ENCODE measurements at regions not wholly inside any gene's neighbourhood (a gene's known extent, or its start where the extent isn't known, plus 50 kb on each side); places are given as distances from the start of the nearest gene placed in this dataset.

DNA sequence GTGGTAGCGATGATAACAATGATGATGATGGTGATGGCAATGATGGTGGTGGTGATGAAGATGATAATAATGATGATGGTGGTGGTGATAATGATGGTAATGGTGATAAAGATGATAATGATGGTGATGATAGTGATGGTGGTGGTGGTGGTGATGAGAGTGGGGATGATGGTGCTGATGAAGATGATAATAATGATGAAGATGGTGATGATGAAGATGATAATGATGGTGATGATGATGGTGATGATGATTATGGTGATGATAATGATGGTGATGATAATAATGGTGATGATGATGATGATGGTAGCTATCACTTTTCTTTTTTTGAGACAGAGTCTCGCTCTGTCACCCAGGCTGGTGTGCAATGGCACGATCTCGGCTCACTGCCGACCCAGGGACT lies 144.5 kb upstream of the PCBD1 start:
- POLR2A ChIA-PET = no interaction called here
- no peaks in the 10 kb centered on the region for H3K4me1 Mint-ChIP-seq (ENCODE audit: low read depth)
- H3K27me3 Mint-ChIP-seq = no peaks in the 10 kb centered on the region

DNA sequence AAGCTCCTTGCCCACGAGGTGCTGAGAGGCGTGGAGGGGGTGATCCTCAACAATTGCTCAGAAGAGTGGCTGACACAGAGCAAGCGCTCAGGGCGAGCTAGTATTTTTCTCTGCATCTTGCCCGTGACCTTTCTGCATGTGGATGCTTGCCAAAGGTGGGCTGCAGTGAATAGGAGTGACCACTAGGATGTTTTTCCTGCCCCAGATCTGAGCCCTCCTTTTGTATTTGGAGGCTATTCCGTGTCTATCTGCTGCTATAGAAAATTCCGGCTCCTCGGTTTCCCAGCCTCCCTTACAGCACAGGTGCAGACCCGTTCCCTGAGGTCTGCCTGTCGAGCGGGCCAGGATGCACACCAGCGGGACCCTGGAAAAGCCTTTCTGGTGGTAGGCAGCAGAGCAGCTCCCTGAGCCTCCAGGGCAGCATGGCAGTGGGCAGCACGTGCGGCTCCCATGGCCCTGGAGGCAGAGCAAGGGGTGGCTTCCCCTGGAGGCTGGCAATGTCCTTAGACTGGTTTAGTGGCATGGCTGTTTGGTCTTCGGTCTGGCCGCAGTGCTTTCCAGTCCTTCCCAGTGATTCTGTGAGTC lies 145.1 kb upstream of the PCBD1 start:
- H3K27ac Mint-ChIP-seq = no peak overlapping the region
- H3K9me3 Mint-ChIP-seq = no peaks in the 10 kb centered on the region
- no peak overlapping the region for H3K4me3 Mint-ChIP-seq
- H3K36me3 Mint-ChIP-seq (ENCODE audit: low read depth) = no peaks in the 10 kb centered on the region
- no peak for DNase-seq
- ATAC-seq (ENCODE audit: poor library complexity) = no peak
- no peak overlapping the region for H3K4me3 ChIP-seq (ENCODE audit: low read length)
- H3K9me3 ChIP-seq (ENCODE audit: control insufficient read depth in 1 of 2, insufficient read depth in 1 of 2, low read length in 2 of 2) = no peaks in the 10 kb centered on the region
- TF ChIP-seq, protein P1, sequence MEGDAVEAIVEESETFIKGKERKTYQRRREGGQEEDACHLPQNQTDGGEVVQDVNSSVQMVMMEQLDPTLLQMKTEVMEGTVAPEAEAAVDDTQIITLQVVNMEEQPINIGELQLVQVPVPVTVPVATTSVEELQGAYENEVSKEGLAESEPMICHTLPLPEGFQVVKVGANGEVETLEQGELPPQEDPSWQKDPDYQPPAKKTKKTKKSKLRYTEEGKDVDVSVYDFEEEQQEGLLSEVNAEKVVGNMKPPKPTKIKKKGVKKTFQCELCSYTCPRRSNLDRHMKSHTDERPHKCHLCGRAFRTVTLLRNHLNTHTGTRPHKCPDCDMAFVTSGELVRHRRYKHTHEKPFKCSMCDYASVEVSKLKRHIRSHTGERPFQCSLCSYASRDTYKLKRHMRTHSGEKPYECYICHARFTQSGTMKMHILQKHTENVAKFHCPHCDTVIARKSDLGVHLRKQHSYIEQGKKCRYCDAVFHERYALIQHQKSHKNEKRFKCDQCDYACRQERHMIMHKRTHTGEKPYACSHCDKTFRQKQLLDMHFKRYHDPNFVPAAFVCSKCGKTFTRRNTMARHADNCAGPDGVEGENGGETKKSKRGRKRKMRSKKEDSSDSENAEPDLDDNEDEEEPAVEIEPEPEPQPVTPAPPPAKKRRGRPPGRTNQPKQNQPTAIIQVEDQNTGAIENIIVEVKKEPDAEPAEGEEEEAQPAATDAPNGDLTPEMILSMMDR (IDR thresholded peaks at IDR 0.05) = no peak
- no peaks in the 10 kb centered on the region for H3K27me3 Mint-ChIP-seq
- no peak overlapping the region for H3K27ac ChIP-seq (ENCODE audit: low read depth in 1 of 2, low read length in 2 of 2)
- intact Hi-C loops (cut with DNase I, micrococcal nuclease) = no loop called here
- H3K4me1 Mint-ChIP-seq (ENCODE audit: low read depth) = no peaks in the 10 kb centered on the region
- POLR2A ChIA-PET = no interaction called here
- no peaks in the 10 kb centered on the region for H3K4me1 ChIP-seq (ENCODE audit: insufficient read depth, low read length)
- no peaks in the 10 kb centered on the region for H3K36me3 ChIP-seq (ENCODE audit: insufficient read depth, low read length)
- peaks cover 0 to 2% of the 10 kb centered on the region in 2 experiments for H3K27me3 ChIP-seq (ENCODE audit: control insufficient read depth in 1 of 2, insufficient read depth in 2 of 2, low read length in 2 of 2)
- CTCF ChIA-PET = no interaction called here

More for the DNA sequence above, 144.5 kb upstream of the PCBD1 start:
- intact Hi-C loops (cut with DNase I, micrococcal nuclease) = no loop called here
- H3K36me3 ChIP-seq (ENCODE audit: insufficient read depth, low read length) = no peaks in the 10 kb centered on the region
- H3K27ac Mint-ChIP-seq = no peak overlapping the region
- H3K27ac ChIP-seq (ENCODE audit: low read depth in 1 of 2, low read length in 2 of 2) = no peak overlapping the region
- H3K9me3 Mint-ChIP-seq = no peaks in the 10 kb centered on the region
- H3K4me1 ChIP-seq (ENCODE audit: insufficient read depth, low read length) = no peaks in the 10 kb centered on the region
- H3K27me3 ChIP-seq (ENCODE audit: control insufficient read depth in 1 of 2, insufficient read depth in 2 of 2, low read length in 2 of 2) = peaks cover 0 to 2% of the 10 kb centered on the region in 2 experiments
- ATAC-seq (ENCODE audit: poor library complexity) = no peak
- H3K9me3 ChIP-seq (ENCODE audit: control insufficient read depth in 1 of 2, insufficient read depth in 1 of 2, low read length in 2 of 2) = no peaks in the 10 kb centered on the region
- CTCF ChIA-PET = no interaction called here
- TF ChIP-seq, protein P1 (IDR thresholded peaks at IDR 0.05) = no peak
- H3K36me3 Mint-ChIP-seq (ENCODE audit: low read depth) = no peaks in the 10 kb centered on the region
- no peak overlapping the region for H3K4me3 ChIP-seq (ENCODE audit: low read length)
- no peak overlapping the region for H3K4me3 Mint-ChIP-seq
- no peak for DNase-seq

DNA sequence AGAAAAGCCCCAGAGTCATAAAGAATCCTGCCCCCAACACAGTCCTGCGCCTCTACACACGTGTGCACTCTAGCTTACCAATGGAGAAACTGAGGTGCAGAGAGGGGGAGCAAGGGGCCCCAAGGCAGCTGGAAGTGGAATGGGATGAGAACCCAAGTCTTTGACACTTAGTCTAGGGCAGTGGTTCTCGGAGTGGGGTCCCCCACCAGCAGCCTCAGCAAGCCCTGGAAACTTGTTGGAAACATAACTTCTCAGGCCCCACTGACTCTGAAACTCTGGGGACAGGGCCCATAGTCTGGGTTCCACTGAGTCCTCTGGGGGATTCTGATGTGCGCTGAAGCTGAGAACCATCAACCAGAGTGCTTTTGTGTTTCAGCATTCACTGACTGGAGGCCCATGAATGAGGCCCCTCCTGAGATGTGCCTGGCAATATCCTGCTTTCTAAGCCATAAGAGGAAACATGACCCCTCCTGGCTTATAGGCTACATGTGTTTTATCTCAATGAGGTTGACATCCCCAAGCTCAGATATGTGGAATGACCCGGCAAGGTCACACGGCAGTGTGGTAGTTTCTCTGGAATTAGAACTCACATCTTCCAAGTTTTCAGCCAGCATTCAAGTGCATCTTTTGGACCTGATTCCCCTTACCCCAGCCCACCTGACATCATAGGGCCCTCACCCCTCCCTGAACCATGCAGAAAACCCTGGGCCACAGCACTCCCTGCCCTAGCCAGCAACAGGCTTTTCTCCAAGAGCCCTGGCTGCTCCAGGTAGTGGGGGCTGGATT lies 147.3 kb upstream of the PCBD1 start:
- Mint-ChIP-seq H3K36me3 (ENCODE audit: low read depth) (no peaks in the 10 kb centered on the region), H3K27ac (no peak overlapping the region), H3K9me3 (no peaks in the 10 kb centered on the region), H3K4me1 (ENCODE audit: low read depth) (no peaks in the 10 kb centered on the region), H3K27me3 (peaks cover 3% of the 10 kb centered on the region), H3K4me3 (no peak overlapping the region)
- Histone ChIP-seq H3K36me3 (ENCODE audit: insufficient read depth, low read length) (no peaks in the 10 kb centered on the region), H3K4me3 (ENCODE audit: low read length) (no peak overlapping the region), H3K27me3 (ENCODE audit: control insufficient read depth in 1 of 2, insufficient read depth in 2 of 2, low read length in 2 of 2) (peaks cover 0 to 2% of the 10 kb centered on the region in 2 experiments), H3K4me1 (ENCODE audit: insufficient read depth, low read length) (no peaks in the 10 kb centered on the region), H3K27ac (ENCODE audit: low read depth in 1 of 2, low read length in 2 of 2) (no peak overlapping the region), H3K9me3 (ENCODE audit: control insufficient read depth in 1 of 2, insufficient read depth in 1 of 2, low read length in 2 of 2) (no peaks in the 10 kb centered on the region)
- ChIA-PET POLR2A (no interaction called here), CTCF (no interaction called here)
- DNase-seq (no peak), ATAC-seq (ENCODE audit: poor library complexity) (no peak)
- TF ChIP-seq, protein P1 (IDR thresholded peaks at IDR 0.05) = no peak
- intact Hi-C loops (cut with DNase I, micrococcal nuclease) = no loop called here

All from CD4-positive, alpha-beta T cell (primary cell).